ENCODE measurements at regions not wholly inside any gene's neighbourhood (a gene's known extent, or its start where the extent isn't known, plus 50 kb on each side); places are given as distances from the start of the nearest gene placed in this dataset.

GRCh38 chr17:79196913-79197312, 122.3 kb downstream of the ENGASE start:
- Histone ChIP-seq H3K9me3 (ENCODE audit: low read length) (no peaks in the 10 kb centered on the region), H3K4me2 (ENCODE audit: low read length) (no peak overlapping the region), H4K20me1 (ENCODE audit: insufficient read depth) (no peaks in the 10 kb centered on the region), H3K27me3 (ENCODE audit: insufficient read depth, low read depth, low read length) (no peaks in the 10 kb centered on the region), H2AFZ (ENCODE audit: low read depth, low read length) (no peak overlapping the region), H3K36me3 (ENCODE audit: insufficient read depth, low read length) (no peaks in the 10 kb centered on the region), H3K27ac (ENCODE audit: low read length) (no peak overlapping the region), H3K4me3 (ENCODE audit: low read length) (no peak overlapping the region), H3K79me2 (replicated peaks; ENCODE audit: insufficient read depth, low read length) (no peaks in the 10 kb centered on the region), H3K9ac (ENCODE audit: low read length) (no peak overlapping the region), H3K9me2 (ENCODE audit: insufficient read depth, low read length) (no peaks in the 10 kb centered on the region), H3F3A (ENCODE audit: insufficient read depth, low read length, poor library complexity, severe bottlenecking) (no peaks in the 10 kb centered on the region)
- TF ChIP-seq SMC3 (conservative IDR thresholded peaks at IDR 0.05; ENCODE audit: poor library complexity) (no peak), EZH2 (IDR thresholded peaks at IDR 0.05; ENCODE audit: borderline replicate concordance, insufficient read depth, low read length, poor library complexity, severe bottlenecking) (no peak), POLR2AphosphoS5 (IDR thresholded peaks at IDR 0.05) (no peak), EP300 (conservative IDR thresholded peaks at IDR 0.05; ENCODE audit: poor library complexity, severe bottlenecking) (no peak), RAD21 (conservative IDR thresholded peaks at IDR 0.05) (no peak), TAF1 (IDR thresholded peaks at IDR 0.05; ENCODE audit: low read depth) (no peak), MXI1 (conservative IDR thresholded peaks at IDR 0.05; ENCODE audit: poor library complexity, severe bottlenecking) (no peak), REST (IDR thresholded peaks at IDR 0.05; ENCODE audit: borderline replicate concordance) (no peak), CTCF (IDR thresholded peaks at IDR 0.05; ENCODE audit: poor library complexity, severe bottlenecking) (no peak)

- H2AFZ ChIP-seq (ENCODE audit: low read depth, low read length), result no peak overlapping the region
- peak overlapping the region; percentile 47 for H3K4me3 ChIP-seq (ENCODE audit: low read length)
- TF ChIP-seq EP300 (conservative IDR thresholded peaks at IDR 0.05; ENCODE audit: poor library complexity, severe bottlenecking) (no peak), RAD21 (conservative IDR thresholded peaks at IDR 0.05) (no peak), TAF1 (IDR thresholded peaks at IDR 0.05; ENCODE audit: low read depth) (no peak), POLR2AphosphoS5 (IDR thresholded peaks at IDR 0.05) (no peak), MXI1 (conservative IDR thresholded peaks at IDR 0.05; ENCODE audit: poor library complexity, severe bottlenecking) (peak; percentile 22), CTCF (IDR thresholded peaks at IDR 0.05; ENCODE audit: poor library complexity, severe bottlenecking) (peak; percentile 16), REST (IDR thresholded peaks at IDR 0.05; ENCODE audit: borderline replicate concordance) (peak; percentile 71), EZH2 (IDR thresholded peaks at IDR 0.05; ENCODE audit: borderline replicate concordance, insufficient read depth, low read length, poor library complexity, severe bottlenecking) (no peak), SMC3 (conservative IDR thresholded peaks at IDR 0.05; ENCODE audit: poor library complexity) (peak; percentile 29)
- no peaks in the 10 kb centered on the region for H3K36me3 ChIP-seq (ENCODE audit: insufficient read depth, low read length)
- H3K9ac ChIP-seq (ENCODE audit: low read length), result peak overlapping the region; percentile 41
- H3K4me2 ChIP-seq (ENCODE audit: low read length), result peak overlapping the region; percentile 41
- H4K20me1 ChIP-seq (ENCODE audit: insufficient read depth), result no peaks in the 10 kb centered on the region
- no peaks in the 10 kb centered on the region for H3K9me3 ChIP-seq (ENCODE audit: low read length)
- H3F3A ChIP-seq (ENCODE audit: insufficient read depth, low read length, poor library complexity, severe bottlenecking), result no peaks in the 10 kb centered on the region
- peaks cover 4% of the 10 kb centered on the region for H3K27me3 ChIP-seq (ENCODE audit: insufficient read depth, low read depth, low read length)
- H3K27ac ChIP-seq (ENCODE audit: low read length), result peak overlapping the region; percentile 34
- no peaks in the 10 kb centered on the region for H3K79me2 ChIP-seq (replicated peaks; ENCODE audit: insufficient read depth, low read length)
- H3K9me2 ChIP-seq (ENCODE audit: insufficient read depth, low read length), result no peaks in the 10 kb centered on the region
These were observed 118.1 kb downstream of the ENGASE start for GRCh38 chr17:79192503-79193351.

Data from neural cell (in vitro differentiated cells).